ENCODE measurements at regions not wholly inside any gene's neighbourhood (a gene's known extent, or its start where the extent isn't known, plus 50 kb on each side); places are given as distances from the start of the nearest gene placed in this dataset.

GRCh38 chr18:26621161-26622026, 73.0 kb upstream of the KCTD1 start:
- no peak overlapping the region for H3K9ac ChIP-seq (ENCODE audit: extremely low read depth, low read length, poor library complexity, severe bottlenecking)
- H3K27ac Mint-ChIP-seq, result no peak overlapping the region

GRCh38 chr18:26619350-26619749, 71.0 kb upstream of the KCTD1 start:
- Histone ChIP-seq H3K27ac (ENCODE audit: low read depth, low read length) (no peak overlapping the region), H3K36me3 (ENCODE audit: control insufficient read depth, insufficient read depth, low read length) (no peaks in the 10 kb centered on the region), H3K4me1 (ENCODE audit: control insufficient read depth, insufficient read depth, low read length) (no peaks in the 10 kb centered on the region), H3K9ac (ENCODE audit: extremely low read depth, low read length, poor library complexity, severe bottlenecking) (no peak overlapping the region), H3K4me3 (ENCODE audit: low read length) (no peak overlapping the region), H3K9me3 (ENCODE audit: control insufficient read depth, low read length) (peaks cover 21% of the 10 kb centered on the region), H3K27me3 (ENCODE audit: control insufficient read depth, insufficient read depth, low read length, poor library complexity, severe bottlenecking) (peaks cover 11% of the 10 kb centered on the region)
- Mint-ChIP-seq H3K27ac (no peak overlapping the region), H3K4me3 (no peak overlapping the region), H3K27me3 (ENCODE audit: insufficient read depth) (peaks cover 32% of the 10 kb centered on the region), H3K36me3 (ENCODE audit: low read depth) (peaks cover 6% of the 10 kb centered on the region), H3K4me1 (peaks cover 16% of the 10 kb centered on the region), H3K9me3 (peaks cover 21% of the 10 kb centered on the region)
- DNase-seq, result no peak
- TF ChIP-seq, protein P1, sequence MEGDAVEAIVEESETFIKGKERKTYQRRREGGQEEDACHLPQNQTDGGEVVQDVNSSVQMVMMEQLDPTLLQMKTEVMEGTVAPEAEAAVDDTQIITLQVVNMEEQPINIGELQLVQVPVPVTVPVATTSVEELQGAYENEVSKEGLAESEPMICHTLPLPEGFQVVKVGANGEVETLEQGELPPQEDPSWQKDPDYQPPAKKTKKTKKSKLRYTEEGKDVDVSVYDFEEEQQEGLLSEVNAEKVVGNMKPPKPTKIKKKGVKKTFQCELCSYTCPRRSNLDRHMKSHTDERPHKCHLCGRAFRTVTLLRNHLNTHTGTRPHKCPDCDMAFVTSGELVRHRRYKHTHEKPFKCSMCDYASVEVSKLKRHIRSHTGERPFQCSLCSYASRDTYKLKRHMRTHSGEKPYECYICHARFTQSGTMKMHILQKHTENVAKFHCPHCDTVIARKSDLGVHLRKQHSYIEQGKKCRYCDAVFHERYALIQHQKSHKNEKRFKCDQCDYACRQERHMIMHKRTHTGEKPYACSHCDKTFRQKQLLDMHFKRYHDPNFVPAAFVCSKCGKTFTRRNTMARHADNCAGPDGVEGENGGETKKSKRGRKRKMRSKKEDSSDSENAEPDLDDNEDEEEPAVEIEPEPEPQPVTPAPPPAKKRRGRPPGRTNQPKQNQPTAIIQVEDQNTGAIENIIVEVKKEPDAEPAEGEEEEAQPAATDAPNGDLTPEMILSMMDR (conservative IDR thresholded peaks at IDR 0.05), result no peak
- WGBS, 2 experiments (ENCODE audit: insufficient coverage in 1 of 2, insufficient read length in 1 of 2), result 86 to 91% methylated on average over 5 to 6 of the region's 6 CpGs

More at GRCh38 chr18:26621161-26622026, 73.0 kb upstream of the KCTD1 start:
- Mint-ChIP-seq H3K36me3 (ENCODE audit: low read depth) (peaks cover 14% of the 10 kb centered on the region), H3K9me3 (peaks cover 42% of the 10 kb centered on the region), H3K4me3 (no peak overlapping the region), H3K4me1 (peaks cover 8% of the 10 kb centered on the region), H3K27me3 (ENCODE audit: insufficient read depth) (peaks cover 38% of the 10 kb centered on the region)
- Histone ChIP-seq H3K36me3 (ENCODE audit: control insufficient read depth, insufficient read depth, low read length) (no peaks in the 10 kb centered on the region), H3K4me3 (ENCODE audit: low read length) (no peak overlapping the region), H3K27me3 (ENCODE audit: control insufficient read depth, insufficient read depth, low read length, poor library complexity, severe bottlenecking) (peaks cover 11% of the 10 kb centered on the region), H3K9me3 (ENCODE audit: control insufficient read depth, low read length) (peaks cover 38% of the 10 kb centered on the region), H3K27ac (ENCODE audit: low read depth, low read length) (no peak overlapping the region), H3K4me1 (ENCODE audit: control insufficient read depth, insufficient read depth, low read length) (no peaks in the 10 kb centered on the region)
- 50 to 55% methylated on average over 15 to 22 of the region's 22 CpGs for WGBS, 2 experiments (ENCODE audit: insufficient coverage in 1 of 2, insufficient read length in 1 of 2)
- TF ChIP-seq, protein P1 (conservative IDR thresholded peaks at IDR 0.05), result peak; percentile 89
- DNase-seq, result peak; percentile 88

- no peaks in the 10 kb centered on the region for H3K36me3 ChIP-seq (ENCODE audit: control insufficient read depth, insufficient read depth, low read length)
- H3K27me3 ChIP-seq (ENCODE audit: control insufficient read depth, insufficient read depth, low read length, poor library complexity, severe bottlenecking), result peaks cover 11% of the 10 kb centered on the region
- H3K4me3 ChIP-seq (ENCODE audit: low read length), result no peak overlapping the region
- no peak overlapping the region for H3K27ac ChIP-seq (ENCODE audit: low read depth, low read length)
- Mint-ChIP-seq H3K9me3 (peaks cover 9% of the 10 kb centered on the region), H3K4me3 (no peak overlapping the region), H3K4me1 (peaks cover 18% of the 10 kb centered on the region), H3K36me3 (ENCODE audit: low read depth) (no peaks in the 10 kb centered on the region), H3K27me3 (ENCODE audit: insufficient read depth) (peaks cover 26% of the 10 kb centered on the region), H3K27ac (no peak overlapping the region)
- no peak overlapping the region for H3K9ac ChIP-seq (ENCODE audit: extremely low read depth, low read length, poor library complexity, severe bottlenecking)
- H3K9me3 ChIP-seq (ENCODE audit: control insufficient read depth, low read length), result peaks cover 9% of the 10 kb centered on the region
- DNase-seq, result no peak
- no peaks in the 10 kb centered on the region for H3K4me1 ChIP-seq (ENCODE audit: control insufficient read depth, insufficient read depth, low read length)
- TF ChIP-seq, protein P1 (conservative IDR thresholded peaks at IDR 0.05), result no peak
- 85 to 100% methylated on average over 1 to 2 of the region's 2 CpGs for WGBS, 2 experiments (ENCODE audit: insufficient coverage in 1 of 2, insufficient read length in 1 of 2)
Measured at GRCh38 chr18:26618135-26618534, 69.8 kb upstream of the KCTD1 start.
